ENCODE measurements at regions not wholly inside any gene's neighbourhood (a gene's known extent, or its start where the extent isn't known, plus 50 kb on each side); places are given as distances from the start of the nearest gene placed in this dataset.

DNA sequence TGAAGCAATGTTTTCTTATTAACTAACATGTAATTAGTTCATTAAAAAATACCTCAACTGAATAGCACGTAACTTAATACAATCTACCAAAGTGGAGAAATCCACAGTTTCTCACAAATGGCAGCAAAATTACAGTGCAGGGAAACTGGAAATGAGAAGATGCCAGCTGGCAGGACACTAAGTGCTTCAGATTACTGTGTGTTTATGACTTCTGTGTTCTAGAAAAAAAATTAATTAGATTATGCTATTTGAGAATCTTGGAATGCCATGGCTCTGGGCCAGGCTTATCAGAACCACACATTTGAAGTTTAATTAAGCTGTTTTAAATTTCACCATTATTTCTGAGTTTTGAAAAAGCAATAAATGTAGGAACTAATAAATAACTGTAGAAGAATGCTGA, 357.6 kb downstream of the TGFB2 start:
- TF ChIP-seq, protein P1, sequence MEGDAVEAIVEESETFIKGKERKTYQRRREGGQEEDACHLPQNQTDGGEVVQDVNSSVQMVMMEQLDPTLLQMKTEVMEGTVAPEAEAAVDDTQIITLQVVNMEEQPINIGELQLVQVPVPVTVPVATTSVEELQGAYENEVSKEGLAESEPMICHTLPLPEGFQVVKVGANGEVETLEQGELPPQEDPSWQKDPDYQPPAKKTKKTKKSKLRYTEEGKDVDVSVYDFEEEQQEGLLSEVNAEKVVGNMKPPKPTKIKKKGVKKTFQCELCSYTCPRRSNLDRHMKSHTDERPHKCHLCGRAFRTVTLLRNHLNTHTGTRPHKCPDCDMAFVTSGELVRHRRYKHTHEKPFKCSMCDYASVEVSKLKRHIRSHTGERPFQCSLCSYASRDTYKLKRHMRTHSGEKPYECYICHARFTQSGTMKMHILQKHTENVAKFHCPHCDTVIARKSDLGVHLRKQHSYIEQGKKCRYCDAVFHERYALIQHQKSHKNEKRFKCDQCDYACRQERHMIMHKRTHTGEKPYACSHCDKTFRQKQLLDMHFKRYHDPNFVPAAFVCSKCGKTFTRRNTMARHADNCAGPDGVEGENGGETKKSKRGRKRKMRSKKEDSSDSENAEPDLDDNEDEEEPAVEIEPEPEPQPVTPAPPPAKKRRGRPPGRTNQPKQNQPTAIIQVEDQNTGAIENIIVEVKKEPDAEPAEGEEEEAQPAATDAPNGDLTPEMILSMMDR (conservative IDR thresholded peaks at IDR 0.05; ENCODE audit: low read length): no peak
- no peak for TF ChIP-seq EZH2phosphoT487 (IDR thresholded peaks at IDR 0.05; ENCODE audit: borderline replicate concordance, low read depth, low read length)

All from OCI-LY7 (cell line).